Panc1 (cell line): ENCODE measurements at regions not wholly inside any gene's neighbourhood (a gene's known extent, or its start where the extent isn't known, plus 50 kb on each side); places are given as distances from the start of the nearest gene placed in this dataset.

Experiments used
- CTCF ChIP-seq: fragments of 450-650 bp; IDR thresholded peaks from 2 replicates; pipeline ENCODE4 v1.5.1; 2017; ENCODE audit warnings: mild to moderate bottlenecking
- POLR2AphosphoS5 ChIP-seq: IDR thresholded peaks from 2 replicates; pipeline ENCODE4 v1.6.1; 2012; ENCODE audit warnings: mild to moderate bottlenecking, low read depth, low read length, moderate library complexity

- TF ChIP-seq CTCF (no peak), POLR2AphosphoS5 (no peak)
Measured at GRCh38 chr9:23477908-23478307, 348.1 kb downstream of the ELAVL2 start.
